IMR-90 (cell line): ENCODE measurements at regions not wholly inside any gene's neighbourhood (a gene's known extent, or its start where the extent isn't known, plus 50 kb on each side); places are given as distances from the start of the nearest gene placed in this dataset.

Source experiments
- BHLHE40 ChIP-seq: fragments of 150-350 bp; IDR thresholded peaks from 2 replicates; pipeline ENCODE4 v1.6.1; 2016; ENCODE audit warnings: mild to moderate bottlenecking, low read depth, low read length
- CTCF ChIP-seq: conservative IDR thresholded peaks from 2 replicates; pipeline ENCODE4 v1.5.1; 2012; ENCODE audit warnings: mild to moderate bottlenecking, low read depth, low read length, improper control_type of control experiment

- TF ChIP-seq CTCF (no peak), BHLHE40 (no peak)
Measured at GRCh38 chr3:191869738-191870415, 408.9 kb downstream of the PYDC2 start.
